ENCODE measurements at regions not wholly inside any gene's neighbourhood (a gene's known extent, or its start where the extent isn't known, plus 50 kb on each side); places are given as distances from the start of the nearest gene placed in this dataset.

GRCh38 chr13:56900549-56901279, 240.0 kb upstream of the PRR20A start:
- Mint-ChIP-seq H3K4me3 (no peak overlapping the region), H3K27ac (no peak overlapping the region), H3K36me3 (no peaks in the 10 kb centered on the region), H3K27me3 (ENCODE audit: low read depth in 3 of 3) (peaks cover 0 to 2% (median 0%) of the 10 kb centered on the region in 3 donors), H3K4me1 (no peaks in the 10 kb centered on the region), H3K9me3 (peaks cover 7 to 24% (median 17%) of the 10 kb centered on the region in 6 donors)
- no peak for DNase-seq

GRCh38 chr13:56902276-56902675, 238.4 kb upstream of the PRR20A start:
- no peak overlapping the region for H3K27ac Mint-ChIP-seq
- peaks cover 5 to 31% (median 17%) of the 10 kb centered on the region in 6 donors for H3K9me3 Mint-ChIP-seq
- DNase-seq: no peak
- H3K4me3 Mint-ChIP-seq: no peak overlapping the region
- peaks cover 0 to 2% (median under 1%) of the 10 kb centered on the region in 3 donors for H3K27me3 Mint-ChIP-seq (ENCODE audit: low read depth in 3 of 3)
- no peaks in the 10 kb centered on the region for H3K4me1 Mint-ChIP-seq
- no peaks in the 10 kb centered on the region for H3K36me3 Mint-ChIP-seq

GRCh38 chr13:56903710-56904282, 236.9 kb upstream of the PRR20A start:
- no peaks in the 10 kb centered on the region for H3K36me3 Mint-ChIP-seq
- no peak overlapping the region for H3K4me3 Mint-ChIP-seq
- peaks cover 7 to 37% (median 19%) of the 10 kb centered on the region in 6 donors for H3K9me3 Mint-ChIP-seq
- H3K27me3 Mint-ChIP-seq (ENCODE audit: low read depth in 3 of 3): peaks cover 0 to 1% (median 0%) of the 10 kb centered on the region in 3 donors
- H3K4me1 Mint-ChIP-seq: no peaks in the 10 kb centered on the region
- no peak overlapping the region for H3K27ac Mint-ChIP-seq
- DNase-seq: no peak

- Mint-ChIP-seq H3K4me1 (no peaks in the 10 kb centered on the region), H3K4me3 (no peak overlapping the region), H3K27me3 (ENCODE audit: low read depth in 3 of 3) (peaks cover 0 to 1% (median 0%) of the 10 kb centered on the region in 3 donors), H3K9me3 (peaks cover 7 to 32% (median 18%) of the 10 kb centered on the region in 6 donors), H3K27ac (no peak overlapping the region), H3K36me3 (no peaks in the 10 kb centered on the region)
- no peak for DNase-seq
Measured at GRCh38 chr13:56906909-56907308, 233.8 kb upstream of the PRR20A start.

GRCh38 chr13:56907766-56908165, 233.0 kb upstream of the PRR20A start:
- no peak overlapping the region for H3K4me3 Mint-ChIP-seq

GRCh38 chr13:56909896-56910600, 230.7 kb upstream of the PRR20A start:
- Mint-ChIP-seq H3K27me3 (ENCODE audit: low read depth in 3 of 3) (peaks cover 0 to 1% (median 0%) of the 10 kb centered on the region in 3 donors), H3K4me1 (no peaks in the 10 kb centered on the region), H3K27ac (no peak overlapping the region), H3K36me3 (no peaks in the 10 kb centered on the region), H3K4me3 (no peak overlapping the region), H3K9me3 (peaks cover 14 to 29% (median 22%) of the 10 kb centered on the region in 6 donors)
- no peak for DNase-seq

More at GRCh38 chr13:56907766-56908165, 233.0 kb upstream of the PRR20A start:
- no peak overlapping the region for H3K27ac Mint-ChIP-seq
- H3K27me3 Mint-ChIP-seq (ENCODE audit: low read depth in 3 of 3): peaks cover 0 to 1% (median 0%) of the 10 kb centered on the region in 3 donors
- H3K4me1 Mint-ChIP-seq: no peaks in the 10 kb centered on the region
- H3K36me3 Mint-ChIP-seq: no peaks in the 10 kb centered on the region
- peaks cover 9 to 25% (median 17%) of the 10 kb centered on the region in 6 donors for H3K9me3 Mint-ChIP-seq
- no peak for DNase-seq

GRCh38 chr13:56917966-56918365, 222.8 kb upstream of the PRR20A start:
- Mint-ChIP-seq H3K36me3 (no peaks in the 10 kb centered on the region), H3K4me1 (no peaks in the 10 kb centered on the region), H3K27ac (no peak overlapping the region), H3K27me3 (ENCODE audit: low read depth in 3 of 3) (no peaks in the 10 kb centered on the region), H3K9me3 (peaks cover 13 to 59% (median 17%) of the 10 kb centered on the region in 6 donors), H3K4me3 (no peak overlapping the region)
- DNase-seq: no peak

GRCh38 chr13:56923626-56924140, 217.0 kb upstream of the PRR20A start:
- Mint-ChIP-seq H3K4me3 (no peak overlapping the region), H3K27me3 (ENCODE audit: low read depth in 3 of 3) (no peaks in the 10 kb centered on the region), H3K9me3 (peaks cover 5 to 57% (median 33%) of the 10 kb centered on the region in 6 donors), H3K36me3 (no peaks in the 10 kb centered on the region), H3K27ac (no peak overlapping the region), H3K4me1 (no peaks in the 10 kb centered on the region)
- no peak for DNase-seq

GRCh38 chr13:56924401-56924800, 216.3 kb upstream of the PRR20A start:
- Mint-ChIP-seq H3K27ac (no peak overlapping the region), H3K4me3 (no peak overlapping the region), H3K9me3 (peaks cover 8 to 51% (median 34%) of the 10 kb centered on the region in 6 donors), H3K4me1 (no peaks in the 10 kb centered on the region), H3K27me3 (ENCODE audit: low read depth in 3 of 3) (no peaks in the 10 kb centered on the region), H3K36me3 (no peaks in the 10 kb centered on the region)
- DNase-seq: no peak

- Mint-ChIP-seq H3K36me3 (no peaks in the 10 kb centered on the region), H3K9me3 (peaks cover 15 to 41% (median 33%) of the 10 kb centered on the region in 6 donors), H3K4me1 (no peaks in the 10 kb centered on the region), H3K4me3 (no peak overlapping the region), H3K27me3 (ENCODE audit: low read depth in 3 of 3) (no peaks in the 10 kb centered on the region), H3K27ac (no peak overlapping the region)
- DNase-seq: no peak
Measured at GRCh38 chr13:56932104-56932503, 208.6 kb upstream of the PRR20A start.

- no peak overlapping the region for H3K27ac Mint-ChIP-seq
Measured at GRCh38 chr13:56953965-56954364, 186.8 kb upstream of the PRR20A start.

GRCh38 chr13:56975647-56976046, 165.1 kb upstream of the PRR20A start:
- Mint-ChIP-seq H3K9me3 (peaks cover 17 to 63% (median 38%) of the 10 kb centered on the region in 6 donors), H3K4me3 (no peak overlapping the region), H3K4me1 (no peaks in the 10 kb centered on the region), H3K36me3 (peaks cover 0 to 3% (median 0%) of the 10 kb centered on the region in 3 donors), H3K27ac (no peak overlapping the region), H3K27me3 (ENCODE audit: low read depth in 3 of 3) (no peaks in the 10 kb centered on the region)
- no peak for DNase-seq

More at GRCh38 chr13:56953965-56954364, 186.8 kb upstream of the PRR20A start:
- H3K4me3 Mint-ChIP-seq: no peak overlapping the region
- DNase-seq: no peak
- H3K9me3 Mint-ChIP-seq: peaks cover 0 to 18% (median 11%) of the 10 kb centered on the region in 6 donors
- H3K4me1 Mint-ChIP-seq: no peaks in the 10 kb centered on the region
- no peaks in the 10 kb centered on the region for H3K27me3 Mint-ChIP-seq (ENCODE audit: low read depth in 3 of 3)
- H3K36me3 Mint-ChIP-seq: no peaks in the 10 kb centered on the region

- H3K4me1 Mint-ChIP-seq: no peaks in the 10 kb centered on the region
- no peak for DNase-seq
- no peak overlapping the region for H3K27ac Mint-ChIP-seq
- H3K4me3 Mint-ChIP-seq: no peak overlapping the region
- peaks cover 15 to 56% (median 39%) of the 10 kb centered on the region in 6 donors for H3K9me3 Mint-ChIP-seq
- H3K36me3 Mint-ChIP-seq: peaks cover 0 to 3% (median 0%) of the 10 kb centered on the region in 3 donors
- no peaks in the 10 kb centered on the region for H3K27me3 Mint-ChIP-seq (ENCODE audit: low read depth in 3 of 3)
Measured at GRCh38 chr13:56980856-56981255, 159.9 kb upstream of the PRR20A start.

- H3K27me3 Mint-ChIP-seq (ENCODE audit: low read depth in 3 of 3): no peaks in the 10 kb centered on the region
- DNase-seq: no peak
- no peak overlapping the region for H3K27ac Mint-ChIP-seq
- H3K9me3 Mint-ChIP-seq: peaks cover 10 to 36% (median 31%) of the 10 kb centered on the region in 6 donors
- no peak overlapping the region for H3K4me3 Mint-ChIP-seq
- H3K36me3 Mint-ChIP-seq: no peaks in the 10 kb centered on the region
- H3K4me1 Mint-ChIP-seq: no peaks in the 10 kb centered on the region
Measured at GRCh38 chr13:56986121-56986520, 154.6 kb upstream of the PRR20A start.

Data from immature natural killer cell (primary cell).